ENCODE measurements at regions not wholly inside any gene's neighbourhood (a gene's known extent, or its start where the extent isn't known, plus 50 kb on each side); places are given as distances from the start of the nearest gene placed in this dataset.

GRCh38 chr9:120230227-120230626 lies 349.7 kb downstream of the CDK5RAP2 start:
- Histone ChIP-seq H3K36me3 (ENCODE audit: control insufficient read depth, insufficient read depth, low read length) (no peaks in the 10 kb centered on the region), H3K9me3 (no peaks in the 10 kb centered on the region), H3K4me3 (ENCODE audit: low read depth, low read length) (no peak overlapping the region), H3K27me3 (replicated peaks; ENCODE audit: control insufficient read depth, insufficient read depth, low read length) (no peaks in the 10 kb centered on the region), H3K4me1 (no peaks in the 10 kb centered on the region)
- ChIA-PET POLR2A (no interaction called here), CTCF (no interaction called here)
- Mint-ChIP-seq H3K27me3 (ENCODE audit: insufficient read depth, unreplicated experiment) (peaks cover 17% of the 10 kb centered on the region), H3K4me1 (ENCODE audit: low read depth, unreplicated experiment) (no peaks in the 10 kb centered on the region), H3K9me3 (ENCODE audit: unreplicated experiment) (no peaks in the 10 kb centered on the region), H3K4me3 (ENCODE audit: unreplicated experiment) (no peak overlapping the region), H3K27ac (ENCODE audit: unreplicated experiment) (no peak overlapping the region), H3K36me3 (ENCODE audit: insufficient read depth, unreplicated experiment) (no peaks in the 10 kb centered on the region)
- intact Hi-C loops (cut with micrococcal nuclease; ENCODE audit: unreplicated experiment): no loop called here
- no peak for DNase-seq
- no peak for TF ChIP-seq CTCF (IDR thresholded peaks at IDR 0.05; ENCODE audit: insufficient read depth in 1 of 2, low read depth in 1 of 2, low read length in 1 of 2, severe bottlenecking in 1 of 2, unreplicated experiment in 1 of 2)
- BruUV-seq (replicated peaks): no TSS peak

- intact Hi-C loops (cut with micrococcal nuclease; ENCODE audit: unreplicated experiment): no loop called here
- Mint-ChIP-seq H3K9me3 (ENCODE audit: unreplicated experiment) (no peaks in the 10 kb centered on the region), H3K4me1 (ENCODE audit: low read depth, unreplicated experiment) (no peaks in the 10 kb centered on the region), H3K27ac (ENCODE audit: unreplicated experiment) (no peak overlapping the region), H3K27me3 (ENCODE audit: insufficient read depth, unreplicated experiment) (no peaks in the 10 kb centered on the region), H3K4me3 (ENCODE audit: unreplicated experiment) (no peak overlapping the region), H3K36me3 (ENCODE audit: insufficient read depth, unreplicated experiment) (no peaks in the 10 kb centered on the region)
- TF ChIP-seq CTCF (IDR thresholded peaks at IDR 0.05; ENCODE audit: insufficient read depth in 1 of 2, low read depth in 1 of 2, low read length in 1 of 2, severe bottlenecking in 1 of 2, unreplicated experiment in 1 of 2): no peak
- H3K4me1 ChIP-seq: no peaks in the 10 kb centered on the region
- H3K36me3 ChIP-seq (ENCODE audit: control insufficient read depth, insufficient read depth, low read length): no peaks in the 10 kb centered on the region
- H3K27me3 ChIP-seq (replicated peaks; ENCODE audit: control insufficient read depth, insufficient read depth, low read length): no peaks in the 10 kb centered on the region; the same call in 1 of the 2 replicates
- DNase-seq: no peak
- POLR2A ChIA-PET: no interaction called here
- CTCF ChIA-PET: no interaction called here
- BruUV-seq (replicated peaks): no TSS peak
- H3K9me3 ChIP-seq: no peaks in the 10 kb centered on the region; the same call in 1 of the 2 replicates
- no peak overlapping the region for H3K4me3 ChIP-seq (ENCODE audit: low read depth, low read length)
Measured at GRCh38 chr9:120221844-120222243, 358.1 kb downstream of the CDK5RAP2 start.

- Histone ChIP-seq H3K9me3 (no peaks in the 10 kb centered on the region), H3K36me3 (ENCODE audit: control insufficient read depth, insufficient read depth, low read length) (no peaks in the 10 kb centered on the region), H3K4me3 (ENCODE audit: low read depth, low read length) (no peak overlapping the region), H3K4me1 (no peaks in the 10 kb centered on the region), H3K27me3 (replicated peaks; ENCODE audit: control insufficient read depth, insufficient read depth, low read length) (no peaks in the 10 kb centered on the region; the same call in 1 of the 2 replicates)
- Mint-ChIP-seq H3K4me1 (ENCODE audit: low read depth, unreplicated experiment) (no peaks in the 10 kb centered on the region), H3K36me3 (ENCODE audit: insufficient read depth, unreplicated experiment) (no peaks in the 10 kb centered on the region), H3K9me3 (ENCODE audit: unreplicated experiment) (no peaks in the 10 kb centered on the region), H3K27me3 (ENCODE audit: insufficient read depth, unreplicated experiment) (peaks cover 21% of the 10 kb centered on the region), H3K27ac (ENCODE audit: unreplicated experiment) (no peak overlapping the region), H3K4me3 (ENCODE audit: unreplicated experiment) (no peak overlapping the region)
- no TSS peak for BruUV-seq (replicated peaks)
- intact Hi-C loops (cut with micrococcal nuclease; ENCODE audit: unreplicated experiment): no loop called here
- DNase-seq: no peak
- ChIA-PET POLR2A (no interaction called here), CTCF (no interaction called here)
- TF ChIP-seq CTCF (IDR thresholded peaks at IDR 0.05; ENCODE audit: insufficient read depth in 1 of 2, low read depth in 1 of 2, low read length in 1 of 2, severe bottlenecking in 1 of 2, unreplicated experiment in 1 of 2): no peak
Measured at GRCh38 chr9:120214332-120214731, 365.6 kb downstream of the CDK5RAP2 start.
